ENCODE measurements at regions not wholly inside any gene's neighbourhood (a gene's known extent, or its start where the extent isn't known, plus 50 kb on each side); places are given as distances from the start of the nearest gene placed in this dataset.

- no peak for DNase-seq (ENCODE audit: low spot score)
Measured at GRCh38 chr6:56378507-56378906, 131.1 kb upstream of the COL21A1 start.

DNA sequence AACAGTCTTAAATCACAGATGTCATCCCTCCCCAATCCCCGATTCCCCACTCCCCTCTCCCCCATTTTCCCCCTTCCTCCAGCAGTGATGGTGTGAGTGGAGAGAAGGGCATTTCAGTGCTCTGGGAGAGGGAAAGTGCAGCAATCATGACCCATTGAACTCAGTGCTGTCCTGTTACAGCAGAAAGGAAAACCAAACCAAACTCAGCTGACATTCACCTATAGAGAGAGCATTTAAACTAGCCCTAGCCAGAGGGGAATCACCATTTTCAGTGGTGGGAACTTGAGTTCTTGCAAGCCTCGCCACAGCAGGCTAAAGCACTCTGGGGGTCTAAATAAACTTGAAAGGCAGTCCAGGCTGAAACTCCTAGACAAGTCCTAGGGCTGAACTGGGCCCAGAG is 129.9 kb upstream of the COL21A1 start:
- no peak for DNase-seq (ENCODE audit: low spot score)

DNA sequence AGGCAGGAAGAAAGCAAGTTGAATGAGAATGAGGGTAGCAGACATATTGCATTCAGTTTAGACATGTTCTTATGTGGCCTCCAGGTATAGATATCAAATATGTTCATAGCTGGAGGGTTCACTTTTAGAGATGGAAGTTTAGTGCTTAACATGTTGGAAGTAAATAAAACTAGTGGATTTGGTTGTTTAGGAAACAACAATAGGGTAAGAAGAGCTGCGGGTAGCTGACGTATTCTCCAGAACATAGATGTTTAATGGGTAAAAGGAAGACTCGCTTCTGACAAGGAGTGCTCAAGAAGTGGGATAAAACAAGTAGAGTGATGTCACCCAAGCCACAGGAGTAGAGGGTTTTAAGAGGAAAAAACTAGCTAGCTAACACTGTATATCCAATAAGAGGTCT is 128.4 kb upstream of the COL21A1 start:
- DNase-seq (ENCODE audit: low spot score): no peak

GRCh38 chr6:56374841-56375369 is 127.5 kb upstream of the COL21A1 start:
- DNase-seq (ENCODE audit: low spot score): no peak

GRCh38 chr6:56372406-56372995 is 125.1 kb upstream of the COL21A1 start:
- DNase-seq (ENCODE audit: low spot score): no peak

- DNase-seq (ENCODE audit: low spot score): no peak
Measured at GRCh38 chr6:56370561-56371211, 123.3 kb upstream of the COL21A1 start.

GRCh38 chr6:56370127-56370540 is 122.8 kb upstream of the COL21A1 start:
- DNase-seq (ENCODE audit: low spot score): peak; percentile 55

- DNase-seq (ENCODE audit: low spot score): no peak
Measured at GRCh38 chr6:56368491-56368890, 121.1 kb upstream of the COL21A1 start.

GRCh38 chr6:56366141-56366852 is 118.9 kb upstream of the COL21A1 start:
- DNase-seq (ENCODE audit: low spot score): no peak

- DNase-seq (ENCODE audit: low spot score): no peak
Measured at GRCh38 chr6:56364827-56365339, 117.5 kb upstream of the COL21A1 start.

DNA sequence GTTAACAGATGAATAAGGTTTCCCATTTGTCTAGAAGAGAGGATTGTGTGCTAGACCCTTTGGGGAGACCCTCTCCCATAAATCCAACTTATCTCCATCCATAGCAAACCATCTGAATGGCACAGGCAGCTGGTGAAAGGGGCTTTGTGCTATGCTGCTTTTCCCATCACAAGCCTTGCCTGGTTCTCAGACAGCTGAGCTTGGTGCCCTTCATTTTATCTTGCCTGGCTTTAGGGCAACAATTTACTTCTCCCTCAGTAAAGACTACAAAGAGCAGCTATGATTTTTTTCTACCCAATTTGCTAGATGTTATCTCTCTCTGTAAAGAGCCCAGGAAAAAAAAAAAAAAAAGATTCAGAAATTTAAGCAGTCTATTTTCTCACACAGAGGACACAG is 117.0 kb upstream of the COL21A1 start:
- no peak for DNase-seq (ENCODE audit: low spot score)

- no peak for DNase-seq (ENCODE audit: low spot score)
Measured at GRCh38 chr6:56363796-56364430, 116.5 kb upstream of the COL21A1 start.

GRCh38 chr6:56361812-56362211 is 114.4 kb upstream of the COL21A1 start:
- no peak for DNase-seq (ENCODE audit: low spot score)

- DNase-seq (ENCODE audit: low spot score): peak; percentile 75
Measured at GRCh38 chr6:56359201-56359899, 112.0 kb upstream of the COL21A1 start.

DNA sequence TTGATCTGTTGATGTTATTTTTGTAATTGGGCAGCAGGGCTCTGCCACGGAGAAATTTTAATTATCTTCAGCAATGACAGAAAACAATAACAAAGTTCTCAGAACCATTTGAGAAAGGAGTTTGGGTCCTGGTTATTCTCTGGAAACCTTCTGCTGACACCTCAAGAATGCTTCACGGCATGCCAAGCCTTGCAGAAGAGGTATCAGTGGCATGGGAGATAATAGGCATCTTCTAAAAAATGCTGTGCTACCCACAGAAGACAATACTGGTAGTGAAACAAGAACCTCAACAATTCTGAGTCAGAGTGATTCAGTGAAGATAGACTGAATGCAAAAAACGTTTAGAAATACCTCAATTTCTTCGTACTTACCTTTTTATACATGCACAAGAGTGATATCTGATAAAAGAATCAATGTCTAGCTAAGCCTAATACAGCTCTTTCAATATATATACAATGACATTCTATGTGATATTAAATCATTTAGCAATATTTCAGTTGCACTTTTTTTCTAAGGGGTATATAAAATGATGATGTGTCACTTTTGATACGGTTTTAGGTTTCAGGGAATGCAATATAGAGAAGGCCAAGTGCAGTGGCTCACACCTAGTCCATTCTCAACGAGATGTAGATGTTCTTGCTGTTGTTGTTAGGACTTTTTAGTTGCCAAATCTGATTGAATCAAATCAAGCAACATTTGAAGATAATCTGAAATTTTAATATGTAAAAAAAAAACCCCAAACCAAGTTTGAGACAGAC is 110.4 kb upstream of the COL21A1 start:
- no peak for DNase-seq (ENCODE audit: low spot score)

- DNase-seq (ENCODE audit: low spot score): no peak
Measured at GRCh38 chr6:56356426-56356825, 109.0 kb upstream of the COL21A1 start.

DNA sequence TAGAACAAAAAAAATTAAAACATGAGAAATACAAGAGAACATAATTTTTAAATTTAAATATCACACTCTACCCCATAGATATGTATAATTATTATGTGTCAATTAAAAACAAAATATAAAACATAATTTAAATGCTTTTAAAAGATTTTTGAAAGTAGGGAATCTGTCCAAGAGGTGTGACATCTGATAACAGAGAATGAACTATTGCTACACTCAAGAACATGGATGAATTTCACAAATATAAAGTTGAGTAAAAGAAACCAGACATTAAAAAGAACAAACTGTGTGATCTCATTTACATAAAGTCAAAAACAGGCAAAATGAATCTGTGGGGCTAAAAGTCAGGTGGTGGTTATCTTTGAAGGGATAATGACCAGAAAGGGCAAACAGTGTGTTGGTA is 106.5 kb upstream of the COL21A1 start:
- DNase-seq (ENCODE audit: low spot score): no peak

- DNase-seq (ENCODE audit: low spot score): no peak
Measured at GRCh38 chr6:56350628-56351260, 103.4 kb upstream of the COL21A1 start.

- no peak for DNase-seq (ENCODE audit: low spot score)
Measured at GRCh38 chr6:56349194-56349593, 101.8 kb upstream of the COL21A1 start.

- no peak for DNase-seq (ENCODE audit: low spot score)
Measured at GRCh38 chr6:56348578-56348977, 101.2 kb upstream of the COL21A1 start.

DNA sequence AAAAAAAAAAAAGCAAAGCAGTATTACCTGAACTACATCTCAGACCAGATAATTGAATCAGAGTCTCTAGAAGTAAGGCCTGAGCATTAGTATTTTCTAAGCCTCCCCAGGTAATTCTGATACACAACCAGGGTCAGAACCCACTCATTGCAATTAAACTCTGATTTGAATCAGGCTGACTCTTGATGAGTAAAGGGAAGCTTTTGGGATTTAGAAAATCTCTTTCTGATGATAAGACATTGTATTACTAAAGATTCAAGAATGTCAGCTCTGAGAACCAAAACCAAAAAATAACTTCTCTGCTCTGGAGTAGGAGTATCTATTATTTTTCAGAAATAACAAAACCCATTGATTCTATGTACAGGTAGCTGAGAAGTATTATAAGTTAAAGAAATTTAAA is 100.1 kb upstream of the COL21A1 start:
- DNase-seq (ENCODE audit: low spot score): no peak
